MM.1S (cell line): ENCODE measurements at regions not wholly inside any gene's neighbourhood (a gene's known extent, or its start where the extent isn't known, plus 50 kb on each side); places are given as distances from the start of the nearest gene placed in this dataset.

Experiments used
- DNase-seq: peaks from one replicate; pipeline ENCODE4 v3.0.0-alpha.2; 2015
- H2AFZ ChIP-seq: fragments of 300-600 bp; sonication (generic); 2 replicates; pipeline ENCODE4 v1.6.0; 2016; ENCODE audit warnings: antibody characterized with exemption, low read length
- H3F3A ChIP-seq: fragments of 300-600 bp; sonication (generic); 2 replicates; pipeline ENCODE4 v1.6.1; 2016; ENCODE audit warnings: mild to moderate bottlenecking, antibody characterized with exemption, low read length, moderate library complexity, mixed read lengths; ENCODE audit not compliant: insufficient read depth
- H3K27ac ChIP-seq: fragments of 300-600 bp; sonication (generic); 2 replicates; pipeline ENCODE4 v1.5.1; 2016; ENCODE audit warnings: mild to moderate bottlenecking, low read length
- H3K27me3 ChIP-seq: fragments of 300-600 bp; sonication (generic); replicated peaks from 2 replicates; pipeline ENCODE4 v1.6.0; 2016; ENCODE audit warnings: low read length; ENCODE audit not compliant: insufficient read depth
- H3K36me3 ChIP-seq: fragments of 300-600 bp; sonication (generic); replicated peaks from 2 replicates; pipeline ENCODE4 v1.6.1; 2016; ENCODE audit warnings: mild to moderate bottlenecking, low read length, mixed read lengths; ENCODE audit not compliant: insufficient read depth
- H3K4me1 ChIP-seq: fragments of 300-600 bp; sonication (generic); 2 replicates; pipeline ENCODE4 v1.6.1; 2016; ENCODE audit warnings: low read length, mixed read lengths
- H3K4me2 ChIP-seq: fragments of 300-600 bp; sonication (generic); 2 replicates; pipeline ENCODE4 v1.6.0; 2016; ENCODE audit warnings: low read depth, low read length
- H3K4me3 ChIP-seq: fragments of 300-600 bp; sonication (generic); 2 replicates; pipeline ENCODE4 v1.5.1; 2016; ENCODE audit warnings: low read length, mixed read lengths
- H3K79me2 ChIP-seq: fragments of 300-600 bp; sonication (generic); 2 replicates; pipeline ENCODE4 v1.6.1; 2016; ENCODE audit warnings: mixed run types, low read length, mixed read lengths
- H3K9ac ChIP-seq: fragments of 300-600 bp; sonication (generic); 2 replicates; pipeline ENCODE4 v1.6.1; 2016; ENCODE audit warnings: low read length, mixed read lengths
- H3K9me2 ChIP-seq: fragments of 300-600 bp; sonication (generic); replicated peaks from 2 replicates; pipeline ENCODE4 v1.6.1; 2016; ENCODE audit warnings: mild to moderate bottlenecking, low read length, mixed read lengths; ENCODE audit not compliant: insufficient read depth
- H3K9me3 ChIP-seq: fragments of 300-600 bp; sonication (generic); replicated peaks from 2 replicates; pipeline ENCODE4 v1.6.1; 2016; ENCODE audit warnings: mild to moderate bottlenecking, low read length, mixed read lengths; ENCODE audit not compliant: insufficient read depth
- H4K20me1 ChIP-seq: fragments of 300-600 bp; sonication (generic); 2 replicates; pipeline ENCODE4 v1.6.1; 2016; ENCODE audit warnings: mild to moderate bottlenecking, low read length, moderate library complexity, mixed read lengths; ENCODE audit not compliant: insufficient read depth
- CTCF ChIP-seq: fragments of 300-600 bp; sonication (generic); IDR thresholded peaks from 2 replicates; pipeline ENCODE4 v1.5.1; 2016; ENCODE audit warnings: antibody characterized with exemption, low read length, mixed read lengths
- EZH2 ChIP-seq: fragments of 300-600 bp; sonication (generic); optimal IDR thresholded peaks from 2 replicates; pipeline ENCODE3; 2017; ENCODE audit warnings: low read depth, mild to moderate bottlenecking, antibody characterized with exemption, low read length, mixed read lengths
- EZH2phosphoT487 ChIP-seq: fragments of 300-600 bp; sonication (generic); IDR thresholded peaks from 2 replicates; pipeline ENCODE4 v1.6.1; 2018; ENCODE audit warnings: antibody characterized with exemption, low read length

- Histone ChIP-seq H3K9me2 (no peaks in the 10 kb centered on the region), H4K20me1 (no peaks in the 10 kb centered on the region), H3K79me2 (no peaks in the 10 kb centered on the region), H3K9ac (no peak overlapping the region), H3F3A (peaks cover 14% of the 10 kb centered on the region; the same call in 1 of the 2 replicates), H3K36me3 (no peaks in the 10 kb centered on the region), H3K27ac (no peak overlapping the region), H2AFZ (no peak overlapping the region), H3K4me2 (no peak overlapping the region), H3K4me3 (no peak overlapping the region), H3K27me3 (no peaks in the 10 kb centered on the region), H3K9me3 (no peaks in the 10 kb centered on the region), H3K4me1 (peaks cover 14% of the 10 kb centered on the region)
- no peak for TF ChIP-seq EZH2phosphoT487
- TF ChIP-seq CTCF: peak; percentile 67
- peak; percentile 44 for DNase-seq
Measured at GRCh38 chr9:94014066-94014654, 59.0 kb upstream of the BARX1 start.

GRCh38 chr9:94010980-94011533 is 55.9 kb upstream of the BARX1 start:
- H3K9ac ChIP-seq: no peak overlapping the region
- no peak overlapping the region for H3K4me3 ChIP-seq
- H3F3A ChIP-seq: no peaks in the 10 kb centered on the region
- H3K9me2 ChIP-seq: no peaks in the 10 kb centered on the region
- H3K9me3 ChIP-seq: no peaks in the 10 kb centered on the region
- H3K4me2 ChIP-seq: no peak overlapping the region
- no peaks in the 10 kb centered on the region for H3K36me3 ChIP-seq
- H3K79me2 ChIP-seq: no peaks in the 10 kb centered on the region
- no peaks in the 10 kb centered on the region for H4K20me1 ChIP-seq
- no peak for TF ChIP-seq EZH2
- TF ChIP-seq CTCF: no peak
- no peak for TF ChIP-seq EZH2phosphoT487
- no peaks in the 10 kb centered on the region for H3K4me1 ChIP-seq
- no peak overlapping the region for H2AFZ ChIP-seq
- DNase-seq: no peak
- no peaks in the 10 kb centered on the region for H3K27me3 ChIP-seq
- no peak overlapping the region for H3K27ac ChIP-seq

GRCh38 chr9:94005272-94005901 is 50.2 kb upstream of the BARX1 start:
- Histone ChIP-seq H3K27ac (no peak overlapping the region), H3K9ac (no peak overlapping the region), H3K4me2 (no peak overlapping the region), H3K36me3 (no peaks in the 10 kb centered on the region), H3K4me3 (no peak overlapping the region), H3F3A (no peaks in the 10 kb centered on the region), H2AFZ (no peak overlapping the region), H3K9me2 (no peaks in the 10 kb centered on the region), H4K20me1 (no peaks in the 10 kb centered on the region), H3K79me2 (no peaks in the 10 kb centered on the region), H3K4me1 (no peaks in the 10 kb centered on the region), H3K27me3 (no peaks in the 10 kb centered on the region), H3K9me3 (no peaks in the 10 kb centered on the region)
- no peak for DNase-seq
- no peak for TF ChIP-seq CTCF
- no peak for TF ChIP-seq EZH2
- TF ChIP-seq EZH2phosphoT487: no peak
